ENCODE measurements at regions not wholly inside any gene's neighbourhood (a gene's known extent, or its start where the extent isn't known, plus 50 kb on each side); places are given as distances from the start of the nearest gene placed in this dataset.

- Histone ChIP-seq H3K36me3 (ENCODE audit: insufficient read depth, low read length) (no peaks in the 10 kb centered on the region), H3K9ac (ENCODE audit: low read length) (no peak overlapping the region), H3K9me2 (ENCODE audit: insufficient read depth, low read length) (no peaks in the 10 kb centered on the region), H3K4me2 (ENCODE audit: low read length) (no peak overlapping the region), H3K79me2 (replicated peaks; ENCODE audit: insufficient read depth, low read length) (no peaks in the 10 kb centered on the region), H3K27me3 (ENCODE audit: insufficient read depth, low read depth, low read length) (no peaks in the 10 kb centered on the region), H3K4me3 (ENCODE audit: low read length) (no peak overlapping the region), H4K20me1 (ENCODE audit: insufficient read depth) (no peaks in the 10 kb centered on the region), H3K27ac (ENCODE audit: low read length) (no peak overlapping the region), H3K9me3 (ENCODE audit: low read length) (no peaks in the 10 kb centered on the region), H3F3A (ENCODE audit: insufficient read depth, low read length, poor library complexity, severe bottlenecking) (no peaks in the 10 kb centered on the region), H2AFZ (ENCODE audit: low read depth, low read length) (no peak overlapping the region)
- TF ChIP-seq EP300 (conservative IDR thresholded peaks at IDR 0.05; ENCODE audit: poor library complexity, severe bottlenecking) (no peak), CTCF (IDR thresholded peaks at IDR 0.05; ENCODE audit: poor library complexity, severe bottlenecking) (no peak), TAF1 (IDR thresholded peaks at IDR 0.05; ENCODE audit: low read depth) (no peak), REST (IDR thresholded peaks at IDR 0.05; ENCODE audit: borderline replicate concordance) (no peak), POLR2AphosphoS5 (IDR thresholded peaks at IDR 0.05) (no peak), EZH2 (IDR thresholded peaks at IDR 0.05; ENCODE audit: borderline replicate concordance, insufficient read depth, low read length, poor library complexity, severe bottlenecking) (no peak), SMC3 (conservative IDR thresholded peaks at IDR 0.05; ENCODE audit: poor library complexity) (no peak), RAD21 (conservative IDR thresholded peaks at IDR 0.05) (no peak), MXI1 (conservative IDR thresholded peaks at IDR 0.05; ENCODE audit: poor library complexity, severe bottlenecking) (no peak)
These were observed 636.4 kb upstream of the DPPA4 start for GRCh38 chr3:109973733-109974132.

DNA sequence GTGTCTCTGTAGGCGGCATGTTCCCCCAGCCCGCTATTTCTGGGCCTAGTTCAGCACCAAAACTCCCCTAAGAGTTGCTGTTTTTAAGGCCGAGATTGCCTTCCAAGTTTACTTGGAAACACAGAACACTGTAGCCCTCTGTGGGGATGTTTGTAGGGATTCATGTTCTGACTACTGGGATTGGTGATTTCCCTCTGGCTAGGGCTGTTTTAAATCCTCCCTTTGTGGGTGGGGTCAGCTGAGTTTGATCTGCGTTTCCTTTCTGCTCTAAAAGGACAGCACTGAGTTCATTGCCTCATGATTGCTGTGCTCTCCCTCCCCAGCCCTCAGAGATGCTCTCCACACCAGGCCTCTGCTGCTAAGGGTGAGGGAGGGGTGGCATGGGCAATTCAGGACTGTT lies 640.6 kb upstream of the DPPA4 start:
- Histone ChIP-seq H3K79me2 (replicated peaks; ENCODE audit: insufficient read depth, low read length) (no peaks in the 10 kb centered on the region), H3K36me3 (ENCODE audit: insufficient read depth, low read length) (no peaks in the 10 kb centered on the region), H3K4me2 (ENCODE audit: low read length) (no peak overlapping the region), H4K20me1 (ENCODE audit: insufficient read depth) (no peaks in the 10 kb centered on the region), H3F3A (ENCODE audit: insufficient read depth, low read length, poor library complexity, severe bottlenecking) (no peaks in the 10 kb centered on the region), H3K9me3 (ENCODE audit: low read length) (no peaks in the 10 kb centered on the region), H3K4me3 (ENCODE audit: low read length) (no peak overlapping the region), H3K9ac (ENCODE audit: low read length) (no peak overlapping the region), H3K27me3 (ENCODE audit: insufficient read depth, low read depth, low read length) (no peaks in the 10 kb centered on the region), H3K27ac (ENCODE audit: low read length) (no peak overlapping the region), H3K9me2 (ENCODE audit: insufficient read depth, low read length) (no peaks in the 10 kb centered on the region), H2AFZ (ENCODE audit: low read depth, low read length) (no peak overlapping the region)
- TF ChIP-seq EP300 (conservative IDR thresholded peaks at IDR 0.05; ENCODE audit: poor library complexity, severe bottlenecking) (no peak), SMC3 (conservative IDR thresholded peaks at IDR 0.05; ENCODE audit: poor library complexity) (no peak), REST (IDR thresholded peaks at IDR 0.05; ENCODE audit: borderline replicate concordance) (no peak), EZH2 (IDR thresholded peaks at IDR 0.05; ENCODE audit: borderline replicate concordance, insufficient read depth, low read length, poor library complexity, severe bottlenecking) (no peak), MXI1 (conservative IDR thresholded peaks at IDR 0.05; ENCODE audit: poor library complexity, severe bottlenecking) (no peak), TAF1 (IDR thresholded peaks at IDR 0.05; ENCODE audit: low read depth) (no peak), CTCF (IDR thresholded peaks at IDR 0.05; ENCODE audit: poor library complexity, severe bottlenecking) (no peak), RAD21 (conservative IDR thresholded peaks at IDR 0.05) (no peak), POLR2AphosphoS5 (IDR thresholded peaks at IDR 0.05) (no peak)
